PC-3 (cell line): ENCODE measurements at regions not wholly inside any gene's neighbourhood (a gene's known extent, or its start where the extent isn't known, plus 50 kb on each side); places are given as distances from the start of the nearest gene placed in this dataset.
A peak's percentile ranks its signal among the peaks of the same experiment; 100 is the strongest.

ENCODE experiments used
- ATAC-seq: fragments of 200-7000 bp; cut with Tn5 transposase; 2 replicates; pipeline ENCODE4 v1.9.1; 2020; ENCODE audit warnings: mild to moderate bottlenecking, moderate library complexity
- BruUV-seq: library from RNA; stranded (reverse); fragments of 400-500 nt; replicated peaks from 2 replicates; lab custom pipeline; 2021; lab: Mats Ljungman, UMichigan
- CTCF ChIA-PET: fragments of 300-600 bp; sonication (Branson Sonifier 250); formaldehyde crosslinking; loops from one replicate; lab custom pipeline; 2022; ENCODE audit warnings: antibody characterized with exemption; lab: Charles Lee
- POLR2A ChIA-PET: fragments of 300-600 bp; sonication (Branson Sonifier 250); formaldehyde crosslinking; loops from one replicate; lab custom pipeline; 2022; ENCODE audit warnings: antibody characterized with exemption; ENCODE audit not compliant: unreplicated experiment; lab: Charles Lee
- DNase-seq: peaks from one replicate; pipeline ENCODE4 v3.0.0-alpha.2; 2015
- H2AFZ ChIP-seq: fragments of 300-600 bp; sonication (generic); 2 replicates; pipeline ENCODE4 v1.6.0; 2016; ENCODE audit warnings: antibody characterized with exemption, low read length
- H3F3A ChIP-seq: fragments of 300-600 bp; sonication (generic); one replicate; pipeline ENCODE4 v1.6.0; 2017; ENCODE audit warnings: antibody characterized with exemption, low read length, control low read depth, mild to moderate bottlenecking; ENCODE audit not compliant: unreplicated experiment
- H3K27ac ChIP-seq: fragments of 300-600 bp; sonication (generic); 2 replicates; pipeline ENCODE4 v1.5.1; 2016; ENCODE audit warnings: mild to moderate bottlenecking, low read length
- H3K27me3 ChIP-seq: fragments of 300-600 bp; sonication (generic); 2 replicates; pipeline ENCODE4 v1.6.1; 2016; ENCODE audit warnings: low read length, mixed read lengths
- H3K36me3 ChIP-seq: fragments of 300-600 bp; sonication (generic); 2 replicates; pipeline ENCODE4 v1.6.1; 2016; ENCODE audit warnings: low read depth, mixed run types, low read length, mixed read lengths
- H3K4me1 ChIP-seq: fragments of 300-600 bp; sonication (generic); 2 replicates; pipeline ENCODE4 v1.5.1; 2016; ENCODE audit warnings: low read length; ENCODE audit not compliant: insufficient read depth
- H3K4me2 ChIP-seq: fragments of 300-600 bp; sonication (generic); 2 replicates; pipeline ENCODE4 v1.6.0; 2016; ENCODE audit warnings: low read length
- H3K4me3 ChIP-seq: fragments of 300-600 bp; sonication (generic); 2 replicates; pipeline ENCODE4 v1.5.1; 2016; ENCODE audit warnings: mild to moderate bottlenecking, low read length, mixed read lengths
- H3K79me2 ChIP-seq: fragments of 300-600 bp; sonication (generic); 2 replicates; pipeline ENCODE4 v1.6.1; 2017; ENCODE audit warnings: low read length, mixed read lengths
- H3K9ac ChIP-seq: fragments of 300-600 bp; sonication (generic); 2 replicates; pipeline ENCODE4 v1.6.0; 2016; ENCODE audit warnings: mild to moderate bottlenecking, low read length
- H3K9me2 ChIP-seq: fragments of 300-600 bp; sonication (generic); replicated peaks from 2 replicates; pipeline ENCODE4 v1.6.1; 2016; ENCODE audit warnings: mixed run types, low read length, mixed read lengths
- H3K9me3 ChIP-seq: fragments of 300-600 bp; sonication (generic); 2 replicates; pipeline ENCODE4 v1.6.1; 2016; ENCODE audit warnings: low read length, mixed read lengths
- H4K20me1 ChIP-seq: fragments of 300-600 bp; sonication (generic); 2 replicates; pipeline ENCODE4 v1.6.1; 2016; ENCODE audit warnings: low read length, mixed read lengths
- CTCF ChIP-seq: fragments of 300-600 bp; sonication (generic); conservative IDR thresholded peaks from 2 replicates; pipeline ENCODE4 v1.5.1; 2017; ENCODE audit warnings: antibody characterized with exemption, low read depth, mild to moderate bottlenecking, low read length
- EZH2 ChIP-seq: fragments of 300-600 bp; sonication (generic); IDR thresholded peaks from one replicate; pipeline ENCODE4 v1.6.1; 2017; ENCODE audit warnings: antibody characterized with exemption, mild to moderate bottlenecking, low read length; ENCODE audit not compliant: unreplicated experiment
- EZH2phosphoT487 ChIP-seq: fragments of 300-600 bp; sonication (generic); IDR thresholded peaks from 2 replicates; pipeline ENCODE4 v1.6.1; 2018; ENCODE audit warnings: mild to moderate bottlenecking, antibody characterized with exemption, low read length, borderline replicate concordance
- intact Hi-C: fragments of 100-400 bp; cut with micrococcal nuclease; formaldehyde crosslinking; loops from 2 replicates; pipeline ENCODE4 v1.9.0; 2023

- no peaks in the 10 kb centered on the region for H3K9me3 ChIP-seq
- DNase-seq: peak; percentile 43
- H3K27ac ChIP-seq: 0 out of 2 replicates have a peak overlapping the region, but pooled peaks have one; percentile 15
- peaks cover 27% of the 10 kb centered on the region for H3K4me1 ChIP-seq
- no peaks in the 10 kb centered on the region for H4K20me1 ChIP-seq
- no peak overlapping the region for H3K9ac ChIP-seq
- ChIA-PET POLR2A (no interaction called here), CTCF (no interaction called here)
- no peak overlapping the region for H3K4me3 ChIP-seq
- no peaks in the 10 kb centered on the region for H3K79me2 ChIP-seq
- no peaks in the 10 kb centered on the region for H3F3A ChIP-seq
- no peaks in the 10 kb centered on the region for H3K9me2 ChIP-seq
- intact Hi-C loops: no loop called here
- H3K27me3 ChIP-seq: no peaks in the 10 kb centered on the region
- peak overlapping the region; percentile 26 for H3K4me2 ChIP-seq
- H3K36me3 ChIP-seq: no peaks in the 10 kb centered on the region
- no peak for TF ChIP-seq EZH2
- TF ChIP-seq CTCF: no peak
- no peak for TF ChIP-seq EZH2phosphoT487
- no TSS peak for BruUV-seq
- no peak overlapping the region for H2AFZ ChIP-seq
- ATAC-seq: no peak; the same call in 1 of the 2 replicates
These were observed 294.4 kb downstream of the MN1 start for GRCh38 chr22:27507111-27507611.

GRCh38 chr22:27507935-27508526 lies 293.5 kb downstream of the MN1 start:
- H3K27me3 ChIP-seq: no peaks in the 10 kb centered on the region
- no peaks in the 10 kb centered on the region for H4K20me1 ChIP-seq
- H3K79me2 ChIP-seq: no peaks in the 10 kb centered on the region
- H3F3A ChIP-seq: no peaks in the 10 kb centered on the region
- POLR2A ChIA-PET: no interaction called here
- H3K9me2 ChIP-seq: no peaks in the 10 kb centered on the region
- no peaks in the 10 kb centered on the region for H3K9me3 ChIP-seq
- H3K27ac ChIP-seq: 0 out of 2 replicates have a peak overlapping the region, but pooled peaks have one; percentile 13
- no peaks in the 10 kb centered on the region for H3K36me3 ChIP-seq
- no peak overlapping the region for H3K9ac ChIP-seq
- DNase-seq (peak; percentile 62), ATAC-seq (peak; percentile 42; the same call in 1 of the 2 replicates)
- no TSS peak for BruUV-seq
- H3K4me1 ChIP-seq: peaks cover 35% of the 10 kb centered on the region
- no peak overlapping the region for H3K4me2 ChIP-seq
- no peak overlapping the region for H2AFZ ChIP-seq
- CTCF ChIA-PET: no interaction called here
- TF ChIP-seq EZH2phosphoT487 (no peak), CTCF (no peak), EZH2 (no peak)
- H3K4me3 ChIP-seq: no peak overlapping the region
- intact Hi-C loops: no loop called here
